Muscle of arm (tissue), 1 donor: ENCODE measurements at regions not wholly inside any gene's neighbourhood (a gene's known extent, or its start where the extent isn't known, plus 50 kb on each side); places are given as distances from the start of the nearest gene placed in this dataset.
"Not testable (repeated sequence)": the region's sequence is repeated elsewhere in the genome, so short reads cannot be mapped to it uniquely, and the experiment has no call there.

Experiments used
- DNase-seq: peaks from one replicate; pipeline ENCODE4 v3.0.0-alpha.2; 2013

DNA sequence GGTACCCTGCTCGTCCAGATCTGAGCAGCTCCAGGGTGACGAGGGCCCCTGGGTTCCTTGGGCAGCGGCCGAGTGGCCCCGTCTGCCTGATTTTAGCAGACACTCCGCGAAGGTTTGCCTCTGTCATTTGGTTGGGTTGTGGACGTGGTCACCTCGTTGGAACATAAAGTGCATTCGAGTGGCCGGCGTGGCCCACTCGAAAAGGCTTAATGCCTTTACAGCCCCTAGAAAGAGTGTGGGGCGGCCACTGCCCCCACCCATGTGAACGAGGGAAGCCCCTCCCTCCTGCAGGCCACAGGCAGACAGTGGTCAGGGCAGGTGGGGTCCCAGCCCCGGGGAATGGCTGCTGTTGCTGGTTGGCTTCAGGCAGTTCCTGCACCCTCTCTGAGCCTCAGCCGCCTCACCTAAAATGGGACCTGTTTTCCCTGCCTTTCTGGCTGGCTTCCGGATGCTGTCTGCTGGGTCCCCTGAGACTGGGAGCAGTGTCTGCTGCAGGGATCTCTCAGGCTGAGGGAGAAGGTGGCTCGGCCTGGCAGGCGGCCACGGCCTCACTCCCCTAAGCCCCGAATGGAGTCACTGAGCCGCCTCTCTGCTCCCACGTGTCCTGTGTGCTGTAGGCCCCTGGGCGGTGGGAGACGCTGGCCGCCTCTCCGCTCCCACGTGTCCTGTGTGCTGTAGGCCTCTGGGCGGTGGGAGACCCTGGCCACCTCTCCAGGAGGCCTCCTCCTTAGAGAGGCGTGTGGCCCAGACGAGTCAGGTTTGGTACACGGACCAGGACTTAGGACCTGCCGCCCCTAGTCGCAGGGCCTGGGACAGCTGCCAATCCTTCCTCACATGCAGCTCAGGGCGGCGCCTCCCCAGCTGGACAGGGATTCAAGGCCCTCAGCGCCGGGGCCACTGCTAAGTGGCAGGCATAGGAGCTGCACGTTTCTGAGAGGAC, 233.0 kb downstream of the ERMARD start:
- no peak for DNase-seq

DNA sequence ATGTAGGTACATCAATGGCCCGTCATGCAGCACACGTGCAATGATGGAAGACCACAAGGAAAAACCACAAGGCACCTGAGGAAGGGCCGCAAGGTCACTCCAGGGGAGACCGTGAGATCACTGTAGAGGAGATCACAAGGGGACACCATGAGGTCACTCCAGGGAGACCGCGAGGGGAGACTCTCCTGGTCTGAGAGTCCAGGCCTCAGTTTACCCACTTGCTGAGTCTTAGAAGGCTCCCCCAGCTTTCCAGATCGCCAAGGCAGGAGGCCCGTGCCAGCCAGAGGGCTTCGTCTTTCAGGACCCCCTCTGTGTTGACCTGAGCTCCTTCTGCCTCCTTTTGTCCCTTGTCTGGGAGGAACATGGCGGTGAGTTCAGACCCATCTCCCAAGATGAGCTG, 232.2 kb downstream of the ERMARD start:
- no peak for DNase-seq

DNA sequence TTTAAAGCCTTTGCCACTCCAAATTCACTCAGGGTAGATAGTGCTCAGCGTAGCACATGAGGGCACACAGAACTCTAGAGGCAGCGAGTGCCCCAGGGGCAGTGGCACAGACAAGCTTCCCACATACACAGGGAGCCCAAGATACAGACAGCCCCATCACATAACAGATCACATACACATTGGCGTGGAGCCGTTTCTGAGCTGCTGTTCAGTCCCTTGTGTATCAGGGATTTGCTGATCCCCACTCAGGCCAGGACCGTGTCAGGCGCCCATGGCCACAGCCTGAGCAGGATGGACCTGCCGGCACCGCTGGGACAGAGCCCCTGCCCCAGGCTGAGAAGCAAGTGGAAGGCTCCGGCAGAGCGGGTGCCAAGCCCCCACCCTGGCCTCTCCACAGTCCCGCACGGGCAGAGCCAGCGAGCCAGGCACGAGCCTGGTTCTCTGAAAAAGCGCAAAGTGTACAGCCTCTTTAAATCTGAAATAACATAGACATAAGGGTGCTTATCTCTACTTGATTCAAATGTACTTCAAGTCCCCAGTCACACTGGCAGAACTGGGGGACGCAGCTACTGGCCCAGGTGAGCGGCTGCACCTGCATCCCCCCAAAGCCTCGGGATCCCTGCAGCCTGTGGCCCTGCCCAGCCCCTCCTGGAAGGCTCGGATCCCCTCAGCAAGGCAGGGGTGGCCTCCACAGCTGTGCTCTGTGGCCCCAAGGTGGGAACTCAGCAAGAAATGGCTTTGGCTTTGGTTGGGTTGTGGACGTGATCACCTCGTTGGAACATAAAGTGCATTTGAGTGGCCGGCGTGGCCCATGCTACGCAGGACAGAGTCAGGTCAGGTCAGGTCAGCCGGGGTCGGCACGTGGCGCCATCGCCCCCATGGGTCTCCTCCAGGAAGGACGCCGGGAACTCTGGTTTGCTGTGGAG, 231.3 kb downstream of the ERMARD start:
- DNase-seq = no peak

DNA sequence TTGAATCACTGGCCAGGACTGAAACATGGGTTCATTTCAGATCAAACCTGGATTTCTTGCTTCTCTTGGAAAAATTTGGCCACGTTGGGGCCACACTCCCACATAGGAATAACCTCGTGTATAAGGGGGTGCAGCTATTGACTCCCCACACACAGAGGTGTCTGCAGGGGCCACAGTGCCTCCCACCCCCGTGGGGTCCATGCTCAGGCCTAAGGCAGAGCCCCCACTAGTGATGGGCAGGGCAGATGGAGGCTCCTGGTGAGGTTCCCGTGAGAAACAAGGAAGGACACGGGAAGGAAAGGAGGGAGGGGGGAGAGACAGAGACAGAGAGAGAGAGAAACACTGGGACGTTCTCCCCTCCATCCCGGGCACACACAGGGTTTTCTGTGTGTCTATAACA, 230.5 kb downstream of the ERMARD start:
- DNase-seq = no peak

DNA sequence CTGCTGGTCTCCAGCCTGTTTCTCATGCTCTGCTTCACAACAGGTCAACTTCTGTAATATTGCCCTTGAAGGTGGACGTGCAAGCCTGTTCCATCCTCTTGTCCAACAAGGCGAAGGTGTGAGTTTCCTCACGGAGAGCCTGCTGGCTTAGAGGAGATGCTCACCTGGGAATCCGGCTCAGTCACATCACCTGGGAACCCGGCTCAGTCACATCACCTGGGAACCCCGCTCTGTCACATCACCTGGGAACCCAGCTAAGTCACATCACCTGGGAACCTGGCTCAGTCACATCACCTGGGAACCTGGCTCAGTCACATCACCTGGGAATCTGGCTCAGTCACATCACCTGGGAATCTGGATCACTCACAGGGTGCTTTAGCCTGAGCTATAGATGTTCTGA, 230.1 kb downstream of the ERMARD start:
- no peak for DNase-seq

DNA sequence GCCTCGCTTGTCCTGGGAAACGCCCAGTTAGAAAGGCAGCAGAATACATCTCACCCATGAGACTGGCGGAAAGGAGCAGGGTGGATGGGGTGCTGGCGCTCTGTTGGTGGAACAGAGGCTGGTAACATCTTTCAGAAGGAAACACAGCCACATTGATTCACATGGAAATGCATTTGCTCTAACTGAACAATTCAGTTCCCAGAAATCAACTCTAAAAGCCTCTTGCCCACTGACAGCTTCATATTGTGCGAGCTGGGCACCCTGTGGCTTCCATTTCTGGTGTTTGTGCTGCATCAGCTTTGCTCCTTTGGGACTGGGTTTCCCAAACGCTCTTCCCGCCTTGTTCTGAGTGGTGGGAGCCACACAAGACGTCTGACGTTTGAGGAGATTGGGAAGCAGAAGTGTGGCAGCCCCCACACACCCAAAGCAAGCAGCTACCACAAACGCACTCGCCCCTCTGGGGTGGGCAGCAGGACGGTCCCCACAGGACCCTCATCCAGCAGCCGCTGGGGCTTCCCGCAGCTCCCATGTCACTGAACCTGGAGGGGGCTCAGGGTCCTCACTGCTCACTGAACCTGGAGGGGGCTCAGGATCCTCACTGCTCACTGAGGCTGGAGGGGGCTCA, 229.5 kb downstream of the ERMARD start:
- DNase-seq = no peak

DNA sequence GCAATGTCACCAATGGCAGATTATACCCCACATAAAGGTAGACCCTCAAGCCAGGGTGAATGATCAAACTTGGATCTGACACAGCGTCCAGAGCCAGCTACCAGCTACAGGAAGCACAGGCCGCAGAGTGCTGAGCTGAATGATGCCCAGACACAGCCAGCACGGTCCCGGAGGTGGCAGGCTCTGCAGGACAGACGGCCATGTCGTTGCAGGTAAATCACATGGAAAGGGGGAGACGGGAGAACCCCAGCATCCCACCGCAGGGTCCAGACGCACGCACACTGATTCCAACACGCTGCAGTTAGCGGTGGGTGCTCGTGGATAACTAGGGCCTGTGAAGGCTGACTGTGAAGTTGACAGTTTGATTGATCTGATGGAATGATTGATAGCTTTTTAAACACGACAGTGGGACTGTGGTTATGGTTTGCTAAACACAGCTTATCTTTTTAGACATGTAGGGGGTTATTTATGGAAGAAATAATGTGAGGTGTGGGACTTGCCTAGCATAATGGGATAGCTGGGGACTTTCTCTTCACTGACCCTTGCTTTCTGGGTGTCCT, 228.5 kb downstream of the ERMARD start:
- DNase-seq = no peak

DNA sequence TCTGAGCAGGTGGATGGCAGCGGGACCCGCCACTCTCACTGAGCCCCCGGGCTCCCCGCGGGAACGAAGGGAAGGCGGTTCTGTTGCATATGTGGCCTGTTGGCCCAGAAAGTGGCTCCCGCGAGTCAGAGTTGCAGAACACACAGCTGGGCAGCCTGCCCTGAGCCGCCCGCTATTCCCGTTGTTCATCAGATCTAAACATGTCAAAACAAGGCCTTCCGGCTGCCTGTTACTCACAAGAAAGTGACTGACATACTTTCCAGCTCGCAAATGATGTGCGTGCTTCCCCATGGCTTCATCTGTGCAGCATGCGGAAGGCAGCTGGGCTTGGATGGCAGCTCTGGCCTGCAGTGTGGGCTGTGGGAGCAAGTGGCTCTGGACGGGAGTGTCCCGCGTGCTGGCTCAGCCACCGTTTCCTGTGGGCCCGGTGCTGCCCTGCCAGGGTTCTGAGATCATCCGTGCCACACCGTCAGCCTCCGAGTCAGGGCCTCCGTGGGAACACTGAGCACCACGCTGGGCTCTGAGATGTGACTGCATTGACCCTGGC, 227.3 kb downstream of the ERMARD start:
- DNase-seq = no peak

DNA sequence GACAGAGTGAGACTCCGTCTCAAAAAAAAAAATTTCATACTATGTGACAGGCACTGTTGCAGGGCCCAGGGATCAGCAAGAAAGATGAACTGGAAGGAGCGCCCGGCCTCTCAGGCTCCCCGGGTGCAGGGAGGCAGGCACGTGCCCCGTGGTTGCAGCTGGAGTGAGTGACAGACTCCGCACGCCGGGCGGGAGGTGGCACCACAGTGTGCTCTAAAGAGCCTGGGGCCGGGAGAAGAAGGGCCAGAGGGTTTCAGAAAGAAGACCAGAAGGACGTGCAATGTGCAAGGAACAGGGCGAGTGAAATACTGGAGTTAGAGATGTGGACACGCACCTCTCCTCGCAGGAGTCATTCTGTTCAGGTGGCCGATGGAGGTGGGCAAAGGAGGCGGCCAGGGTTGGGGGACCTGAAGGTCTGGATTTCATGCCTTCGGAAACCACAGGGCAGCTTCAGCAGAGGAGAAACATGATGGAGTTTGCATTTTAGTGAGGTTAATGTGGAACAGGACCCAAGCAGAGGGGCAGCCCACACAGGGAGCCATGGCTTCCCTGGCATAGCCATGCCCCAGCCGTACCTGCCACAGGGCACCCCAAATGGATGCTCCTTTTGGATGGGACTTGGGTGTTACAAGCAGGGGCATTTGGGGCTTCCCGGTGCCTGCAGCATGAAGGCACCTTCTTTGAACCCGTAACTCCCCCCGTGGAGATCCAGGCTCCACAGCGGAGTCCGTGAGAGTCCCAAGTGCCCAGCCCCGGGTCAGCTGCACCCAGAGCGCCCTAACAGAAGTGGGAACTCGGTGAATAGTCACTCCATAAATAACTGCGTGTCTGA, 226.2 kb downstream of the ERMARD start:
- no peak for DNase-seq

DNA sequence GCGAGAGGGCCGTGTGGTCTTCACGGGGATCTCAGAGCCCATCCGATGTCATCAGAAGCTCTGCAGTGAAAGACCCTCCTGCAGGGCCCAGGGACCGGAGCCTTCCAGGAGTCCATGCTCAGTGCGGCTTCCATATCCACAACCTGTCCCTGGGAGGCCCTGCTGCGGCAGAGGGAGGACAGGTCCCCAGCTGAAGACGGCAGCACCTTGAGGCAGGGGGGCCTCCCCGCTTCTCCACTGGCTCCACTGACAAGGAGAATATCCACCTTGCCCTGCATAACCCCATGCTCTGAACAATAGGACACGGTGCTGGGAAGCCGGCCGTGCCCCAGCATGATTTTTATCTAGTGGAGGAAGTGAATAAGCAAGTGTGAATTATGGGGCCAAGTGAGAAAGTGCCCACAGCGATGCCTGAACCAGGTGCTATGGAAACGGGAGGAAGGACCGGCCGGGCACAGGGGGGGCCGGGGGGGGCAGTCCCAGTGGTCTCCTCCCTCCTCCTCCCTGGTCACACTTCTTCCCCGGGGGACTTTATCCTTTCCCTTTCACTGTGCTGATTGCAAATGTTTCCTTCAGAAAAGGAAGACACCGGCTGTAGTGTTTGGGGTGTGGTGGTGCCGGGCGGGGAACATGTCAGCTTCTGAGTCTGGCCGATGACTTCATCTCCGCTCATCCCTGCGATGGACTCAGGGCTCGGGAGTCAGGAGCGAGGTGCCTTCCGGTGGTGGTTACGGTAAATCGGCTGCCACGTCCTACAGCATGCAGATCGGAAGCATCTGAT, 225.1 kb downstream of the ERMARD start:
- DNase-seq = no peak

DNA sequence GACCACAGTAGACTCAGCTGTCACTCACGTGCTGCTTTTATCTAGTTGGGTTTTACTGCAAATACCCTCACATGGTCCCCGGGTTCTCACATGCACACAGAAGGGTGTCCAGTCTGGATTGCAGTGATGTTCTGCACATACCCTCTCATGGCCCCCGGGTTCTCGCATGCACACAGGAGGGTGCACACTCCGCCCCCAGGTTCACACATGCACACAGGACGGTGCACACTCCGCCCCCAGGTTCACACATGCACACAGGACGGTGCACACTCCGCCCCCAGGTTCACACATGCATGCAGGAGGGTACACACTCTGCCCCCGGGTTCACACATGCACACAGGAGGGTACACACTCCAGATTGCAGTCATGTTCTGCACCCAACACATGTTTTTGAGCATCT, 224.3 kb downstream of the ERMARD start:
- DNase-seq = no peak

DNA sequence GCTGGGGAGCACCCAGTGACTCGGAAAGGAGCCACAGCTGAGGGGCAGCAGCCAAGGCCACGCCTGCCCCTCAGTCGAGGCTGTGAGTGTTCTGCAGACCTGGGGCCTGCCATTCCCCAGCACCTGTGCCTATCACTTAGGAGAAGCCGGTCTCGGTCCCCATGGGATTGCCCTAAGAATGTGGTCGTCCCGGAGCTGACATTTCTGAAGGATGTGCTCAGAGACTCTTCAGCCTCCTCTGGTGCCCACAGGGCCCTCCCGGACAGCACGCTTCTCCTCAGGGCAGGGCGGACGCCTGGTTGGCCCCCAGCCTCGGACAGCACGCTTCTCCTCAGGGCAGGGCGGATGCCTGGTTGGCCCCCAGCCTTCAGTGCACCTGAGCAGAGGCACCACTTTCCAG, 223.9 kb downstream of the ERMARD start:
- DNase-seq = no peak

DNA sequence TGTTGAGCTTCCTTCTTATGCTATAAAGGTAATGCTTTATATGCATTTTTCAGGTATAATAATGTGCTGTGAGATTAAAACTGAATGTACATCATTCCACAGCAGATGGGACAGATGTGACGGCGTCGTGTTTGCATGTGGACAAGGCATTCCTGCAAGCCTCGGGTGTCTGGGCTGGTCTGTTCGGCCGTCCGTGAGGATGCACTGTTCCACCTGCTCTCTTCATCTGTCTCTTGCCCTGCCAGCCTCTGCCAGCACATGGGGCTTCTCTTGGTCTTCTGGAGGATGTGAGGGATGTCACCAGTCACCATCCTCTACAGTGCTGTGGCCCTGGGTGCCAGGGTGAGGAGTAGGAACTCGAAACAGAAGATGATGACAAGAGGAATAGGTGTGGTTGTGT, 223.2 kb downstream of the ERMARD start:
- DNase-seq = no peak

DNA sequence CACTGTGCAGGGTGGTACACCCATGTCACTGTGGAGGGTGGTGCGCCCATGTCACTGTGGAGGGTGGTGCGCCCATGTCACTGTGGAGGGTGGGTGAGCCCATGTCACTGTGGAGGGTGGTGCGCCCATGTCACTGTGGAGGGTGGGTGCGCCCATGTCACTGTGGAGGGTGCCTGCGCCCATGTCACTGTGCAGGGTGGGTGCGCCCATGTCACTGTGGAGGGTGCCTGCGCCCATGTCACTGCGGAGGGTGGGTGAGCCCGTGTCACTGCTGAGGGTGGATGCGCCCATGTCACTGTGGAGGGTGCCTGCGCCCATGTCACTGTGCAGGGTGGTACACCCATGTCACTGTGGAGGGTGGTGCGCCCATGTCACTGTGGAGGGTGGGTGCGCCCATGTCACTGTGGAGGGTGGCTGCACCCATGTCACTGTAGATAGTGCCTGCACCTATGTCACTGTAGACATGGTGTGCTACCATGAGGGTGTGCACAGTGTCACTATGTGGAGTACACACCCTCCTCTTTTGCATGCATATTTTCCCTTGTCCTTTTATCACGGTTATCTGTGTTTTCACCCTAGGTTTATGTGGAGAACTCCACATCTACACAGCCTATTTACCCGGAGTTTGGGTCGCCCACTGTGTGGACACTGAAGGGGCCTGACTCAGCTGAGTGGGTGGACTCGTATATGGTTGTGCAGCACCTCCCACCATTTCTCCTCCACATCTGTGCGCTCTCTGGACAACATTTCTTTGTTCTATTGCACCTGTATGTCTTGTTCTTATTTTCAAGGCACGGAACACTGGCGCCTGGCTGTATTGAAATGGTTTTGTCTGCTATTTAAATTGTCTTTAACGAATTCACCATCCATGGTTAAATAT, 222.4 kb downstream of the ERMARD start:
- DNase-seq = not testable (repeated sequence)

DNA sequence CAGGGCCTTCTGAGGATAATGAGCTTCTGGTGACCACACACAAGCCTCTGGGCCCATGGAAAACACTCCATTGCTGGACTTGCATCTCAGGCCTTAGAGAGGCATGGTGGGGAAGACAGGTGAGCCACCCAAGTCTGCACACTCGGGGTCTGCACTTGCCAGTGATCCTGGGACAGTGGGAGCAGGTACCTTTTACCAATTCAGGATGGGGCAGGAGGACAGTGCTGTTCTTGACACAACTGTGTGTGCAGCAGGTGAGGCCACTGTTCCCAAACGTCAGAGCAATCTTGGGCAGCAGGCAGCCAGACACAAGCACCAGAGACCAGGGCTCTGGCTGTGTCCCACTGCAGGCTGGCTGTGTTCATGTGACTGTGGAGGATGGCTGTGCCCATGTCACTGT, 221.3 kb downstream of the ERMARD start:
- DNase-seq = no peak

DNA sequence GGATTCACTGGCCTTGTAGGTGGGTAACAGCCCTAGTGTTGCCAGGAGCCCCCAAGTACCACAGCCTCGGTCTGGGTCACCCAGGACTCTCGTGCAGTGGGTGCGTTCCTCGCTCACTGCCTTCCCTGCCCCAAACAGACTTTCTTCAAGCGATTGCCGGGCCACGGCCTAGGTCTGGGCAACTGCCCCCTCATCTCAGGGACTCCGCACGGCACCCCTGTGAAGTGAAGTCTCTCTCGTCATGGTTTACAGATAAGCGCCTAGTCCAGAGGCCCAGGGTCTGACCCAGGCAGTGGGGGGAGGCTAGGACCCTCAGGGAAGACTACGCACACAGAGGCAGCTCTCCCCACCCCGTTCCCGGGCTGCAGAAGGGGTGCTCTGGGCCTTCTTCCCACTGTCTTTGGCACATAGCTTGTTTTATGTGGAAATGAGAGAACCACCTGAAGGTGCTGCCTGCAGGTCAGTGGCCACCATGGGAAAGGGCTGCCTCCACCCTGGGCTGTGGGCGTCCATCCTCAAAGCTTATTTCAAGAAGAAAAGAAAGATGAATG, 220.8 kb downstream of the ERMARD start:
- no peak for DNase-seq

DNA sequence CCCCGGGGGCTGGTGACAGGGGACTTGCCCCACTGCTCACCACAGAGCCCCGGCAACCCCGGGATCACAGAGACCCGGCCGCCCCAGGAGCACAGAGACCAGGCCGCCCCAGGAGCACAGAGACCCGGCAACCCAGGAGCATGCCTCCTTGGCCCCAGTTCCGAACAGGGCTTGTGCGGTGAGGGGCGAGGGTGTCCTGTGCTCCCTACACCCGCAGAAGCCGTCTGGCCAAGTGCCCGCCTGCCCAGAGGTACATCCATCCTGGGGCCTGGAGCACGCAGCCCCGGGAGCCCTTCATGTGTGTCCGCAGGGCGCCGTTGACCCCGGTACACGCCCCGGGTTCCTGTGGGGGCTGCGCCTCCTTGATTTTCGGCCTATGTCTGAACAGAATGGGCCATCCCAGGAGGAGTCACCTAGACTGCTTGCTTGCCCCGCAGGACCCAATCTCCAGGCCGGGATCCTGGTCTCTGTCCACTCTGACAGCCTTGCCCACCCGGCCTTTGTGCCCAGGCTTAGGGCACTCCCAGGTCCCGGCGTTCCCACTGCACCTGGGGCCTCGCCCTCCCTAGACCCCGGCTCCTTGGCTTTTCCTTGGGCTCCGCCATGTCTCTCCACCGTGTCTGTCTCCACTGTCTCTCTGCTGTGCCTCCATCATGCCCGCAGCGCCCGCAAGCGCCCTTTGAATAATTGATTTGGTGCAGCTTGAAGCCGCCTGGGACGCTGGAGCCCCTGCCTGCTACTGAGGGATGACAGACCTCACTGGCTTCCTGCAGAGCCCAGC, 219.8 kb downstream of the ERMARD start:
- DNase-seq = no peak
